ENCODE measurements at regions not wholly inside any gene's neighbourhood (a gene's known extent, or its start where the extent isn't known, plus 50 kb on each side); places are given as distances from the start of the nearest gene placed in this dataset.

GRCh38 chr2:216574586-216574985 lies 58.6 kb upstream of the IGFBP2 start:
- DNase-seq, result no peak

- no peak for DNase-seq
Observed at GRCh38 chr2:216575465-216575864, 57.8 kb upstream of the IGFBP2 start.

GRCh38 chr2:216576616-216577015 lies 56.6 kb upstream of the IGFBP2 start:
- no peak for DNase-seq

GRCh38 chr2:216578325-216578724 lies 54.9 kb upstream of the IGFBP2 start:
- no peak for DNase-seq

GRCh38 chr2:216583147-216583546 lies 50.1 kb upstream of the IGFBP2 start:
- no peak for DNase-seq
